ENCODE measurements at regions not wholly inside any gene's neighbourhood (a gene's known extent, or its start where the extent isn't known, plus 50 kb on each side); places are given as distances from the start of the nearest gene placed in this dataset.

- TF ChIP-seq EZH2 (optimal IDR thresholded peaks at IDR 0.05; ENCODE audit: low read depth, low read length) (no peak), CTCF (IDR thresholded peaks at IDR 0.05; ENCODE audit: low read length) (no peak), EZH2phosphoT487 (IDR thresholded peaks at IDR 0.05; ENCODE audit: low read length) (no peak)
- no peaks in the 10 kb centered on the region for H3K79me2 ChIP-seq (ENCODE audit: low read length)
- no peaks in the 10 kb centered on the region for H3K36me3 ChIP-seq (replicated peaks; ENCODE audit: insufficient read depth, low read length)
- no peak overlapping the region for H2AFZ ChIP-seq (ENCODE audit: low read length)
- H3K9me2 ChIP-seq (replicated peaks; ENCODE audit: insufficient read depth, low read length) = no peaks in the 10 kb centered on the region
- no peak overlapping the region for H3K9ac ChIP-seq (ENCODE audit: low read length)
- no peaks in the 10 kb centered on the region for H3K27me3 ChIP-seq (replicated peaks; ENCODE audit: insufficient read depth, low read length)
- H3F3A ChIP-seq (ENCODE audit: insufficient read depth, low read length) = no peaks in the 10 kb centered on the region
- H3K4me3 ChIP-seq (ENCODE audit: low read length) = no peak overlapping the region
- H3K4me2 ChIP-seq (ENCODE audit: low read depth, low read length) = no peak overlapping the region
- H4K20me1 ChIP-seq (ENCODE audit: insufficient read depth, low read length) = no peaks in the 10 kb centered on the region
- H3K27ac ChIP-seq (ENCODE audit: low read length) = no peak overlapping the region
- no peak for DNase-seq
- no peaks in the 10 kb centered on the region for H3K9me3 ChIP-seq (replicated peaks; ENCODE audit: insufficient read depth, low read length)
- no peaks in the 10 kb centered on the region for H3K4me1 ChIP-seq (ENCODE audit: low read length)
Measured at GRCh38 chr11:23099256-23099655, 239.0 kb upstream of the CCDC179 start.

GRCh38 chr11:23100726-23101125 lies 240.5 kb upstream of the CCDC179 start:
- H3K4me1 ChIP-seq (ENCODE audit: low read length) = no peaks in the 10 kb centered on the region
- no peak overlapping the region for H3K9ac ChIP-seq (ENCODE audit: low read length)
- H3K27ac ChIP-seq (ENCODE audit: low read length) = no peak overlapping the region
- H3K27me3 ChIP-seq (replicated peaks; ENCODE audit: insufficient read depth, low read length) = no peaks in the 10 kb centered on the region
- H3K79me2 ChIP-seq (ENCODE audit: low read length) = no peaks in the 10 kb centered on the region
- no peak overlapping the region for H3K4me3 ChIP-seq (ENCODE audit: low read length)
- TF ChIP-seq CTCF (IDR thresholded peaks at IDR 0.05; ENCODE audit: low read length) (no peak), EZH2phosphoT487 (IDR thresholded peaks at IDR 0.05; ENCODE audit: low read length) (no peak), EZH2 (optimal IDR thresholded peaks at IDR 0.05; ENCODE audit: low read depth, low read length) (no peak)
- no peaks in the 10 kb centered on the region for H3K36me3 ChIP-seq (replicated peaks; ENCODE audit: insufficient read depth, low read length)
- H3F3A ChIP-seq (ENCODE audit: insufficient read depth, low read length) = no peaks in the 10 kb centered on the region
- H3K4me2 ChIP-seq (ENCODE audit: low read depth, low read length) = no peak overlapping the region
- H3K9me3 ChIP-seq (replicated peaks; ENCODE audit: insufficient read depth, low read length) = no peaks in the 10 kb centered on the region
- no peaks in the 10 kb centered on the region for H4K20me1 ChIP-seq (ENCODE audit: insufficient read depth, low read length)
- H3K9me2 ChIP-seq (replicated peaks; ENCODE audit: insufficient read depth, low read length) = no peaks in the 10 kb centered on the region
- no peak overlapping the region for H2AFZ ChIP-seq (ENCODE audit: low read length)
- DNase-seq = no peak

- Histone ChIP-seq H3K4me3 (ENCODE audit: low read length) (no peak overlapping the region), H3K36me3 (replicated peaks; ENCODE audit: insufficient read depth, low read length) (no peaks in the 10 kb centered on the region), H3K9me2 (replicated peaks; ENCODE audit: insufficient read depth, low read length) (no peaks in the 10 kb centered on the region), H3K4me1 (ENCODE audit: low read length) (no peaks in the 10 kb centered on the region), H2AFZ (ENCODE audit: low read length) (no peak overlapping the region), H3F3A (ENCODE audit: insufficient read depth, low read length) (no peaks in the 10 kb centered on the region), H3K27ac (ENCODE audit: low read length) (no peak overlapping the region), H3K27me3 (replicated peaks; ENCODE audit: insufficient read depth, low read length) (no peaks in the 10 kb centered on the region), H3K79me2 (ENCODE audit: low read length) (no peaks in the 10 kb centered on the region), H3K9me3 (replicated peaks; ENCODE audit: insufficient read depth, low read length) (no peaks in the 10 kb centered on the region), H4K20me1 (ENCODE audit: insufficient read depth, low read length) (no peaks in the 10 kb centered on the region), H3K4me2 (ENCODE audit: low read depth, low read length) (no peak overlapping the region), H3K9ac (ENCODE audit: low read length) (no peak overlapping the region)
- TF ChIP-seq EZH2 (optimal IDR thresholded peaks at IDR 0.05; ENCODE audit: low read depth, low read length) = no peak
- TF ChIP-seq EZH2phosphoT487 (IDR thresholded peaks at IDR 0.05; ENCODE audit: low read length) = no peak
- TF ChIP-seq CTCF (IDR thresholded peaks at IDR 0.05; ENCODE audit: low read length) = no peak
- DNase-seq = no peak
Measured at GRCh38 chr11:23103416-23103815, 243.1 kb upstream of the CCDC179 start.

Data from MM.1S (cell line).